Gastroesophageal sphincter (tissue), 3 donors: ENCODE measurements at regions not wholly inside any gene's neighbourhood (a gene's known extent, or its start where the extent isn't known, plus 50 kb on each side); places are given as distances from the start of the nearest gene placed in this dataset.

ENCODE experiments used
- CTCF ChIP-seq, 4 experiments: fragments of 200-600 bp in 2 of 4; fragments of 450-650 bp in 2 of 4; sonication (generic) in 1 of 4; IDR thresholded peaks; one replicate each; pipeline ENCODE4 v1.5.1; 2017 to 2019; ENCODE audit warnings: antibody characterized with exemption in 4 of 4, mild to moderate bottlenecking in 2 of 4, moderate library complexity in 2 of 4
- POLR2A ChIP-seq, 2 donors: fragments of 450-650 bp; IDR thresholded peaks; one replicate each; pipeline ENCODE4 v1.6.1; 2017; ENCODE audit warnings: antibody characterized with exemption in 2 of 2, mild to moderate bottlenecking in 2 of 2, moderate library complexity in 1 of 2
- POLR2AphosphoS5 ChIP-seq: sonication (generic); formaldehyde crosslinking; IDR thresholded peaks from one replicate; pipeline ENCODE4 v1.6.1; 2017; ENCODE audit warnings: antibody characterized with exemption

GRCh38 chrX:39577985-39578869 is 519.5 kb downstream of the BCOR start:
- TF ChIP-seq CTCF (IDR thresholded peaks at IDR 0.05): no peak
- TF ChIP-seq POLR2A (IDR thresholded peaks at IDR 0.05): no peak
- no peak for TF ChIP-seq POLR2AphosphoS5
